Stimulated activated naive B cell treated with anti-CD40 and anti-IgM and Interleukin-4, amounts not matched to agents 10 μg/mL and 1 μg/mL and 100 μg/mL, for 72 hours (primary cell): ENCODE measurements at regions not wholly inside any gene's neighbourhood (a gene's known extent, or its start where the extent isn't known, plus 50 kb on each side); places are given as distances from the start of the nearest gene placed in this dataset.

ENCODE experiments used
- ATAC-seq, 2 donors: fragments of 150-1000 bp; cut with Tn5 transposase; replicated peaks; 2 replicates each; pipeline ENCODE4 v1.10.0; 2021; ENCODE audit warnings: moderate library complexity in 1 of 2
- DNase-seq: peaks from one replicate; pipeline ENCODE4 v3.0.0; 2021
- H3K27ac Mint-ChIP-seq: one replicate; pipeline ENCODE4 v1.8.0; 2022; ENCODE audit warnings: mild to moderate bottlenecking, mixed read lengths
- H3K27me3 Mint-ChIP-seq, 2 donors: one replicate each; pipeline ENCODE4 v1.8.0; 2022; ENCODE audit warnings: mixed read lengths in 2 of 2
- H3K36me3 Mint-ChIP-seq, 2 donors: one replicate each; pipeline ENCODE4 v1.8.0; 2022; ENCODE audit warnings: mixed read lengths in 2 of 2, mild to moderate bottlenecking in 1 of 2
- H3K4me1 Mint-ChIP-seq, 2 donors: one replicate each; pipeline ENCODE4 v1.8.0; 2022; ENCODE audit warnings: mixed read lengths in 2 of 2, mild to moderate bottlenecking in 1 of 2
- H3K4me3 Mint-ChIP-seq, 2 donors: one replicate each; pipeline ENCODE4 v1.8.0; 2022; ENCODE audit warnings: mild to moderate bottlenecking in 2 of 2, mixed read lengths in 2 of 2, moderate library complexity in 1 of 2
- H3K9me3 Mint-ChIP-seq, 2 donors: one replicate each; pipeline ENCODE4 v1.8.0; 2022; ENCODE audit warnings: mixed read lengths in 2 of 2, mild to moderate bottlenecking in 1 of 2

- ATAC-seq (no peak), DNase-seq (no peak)
- Mint-ChIP-seq H3K4me3 (no peak overlapping the region), H3K27ac (no peak overlapping the region), H3K27me3 (peaks cover 0 to 23% of the 10 kb centered on the region in 2 donors), H3K9me3 (peaks cover 0 to 4% of the 10 kb centered on the region in 2 donors), H3K36me3 (no peaks in the 10 kb centered on the region), H3K4me1 (no peaks in the 10 kb centered on the region)
Observed at GRCh38 chr2:239473211-239473805, 72.5 kb upstream of the HDAC4 start.

DNA sequence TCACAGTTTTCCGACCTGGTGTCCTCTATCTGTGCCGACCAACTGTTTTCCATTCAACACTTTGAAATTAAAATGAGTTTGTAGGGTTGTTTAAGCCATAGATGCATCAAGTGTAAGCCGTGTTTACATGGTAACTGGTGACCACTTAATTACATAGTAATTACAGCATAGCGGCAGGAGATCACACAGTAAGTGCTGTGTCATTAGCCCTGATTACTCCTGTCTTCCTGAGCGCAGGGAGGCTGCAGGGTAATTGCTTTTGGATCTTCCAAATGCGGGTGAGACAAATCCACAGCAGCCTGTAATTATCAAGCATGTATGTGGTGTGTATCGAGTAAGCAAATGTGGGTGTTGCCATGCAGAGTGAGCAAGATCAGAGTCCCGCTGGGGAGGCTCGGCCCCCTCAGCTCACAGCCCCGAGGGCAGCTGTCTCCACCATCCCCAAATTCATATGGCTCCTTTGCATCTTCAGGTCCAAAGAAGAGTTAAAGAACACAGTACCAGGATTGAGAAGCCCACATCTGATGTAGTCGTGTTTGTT, 71.5 kb upstream of the HDAC4 start:
- peaks cover 0 to 4% of the 10 kb centered on the region in 2 donors for H3K9me3 Mint-ChIP-seq
- no peak overlapping the region for H3K27ac Mint-ChIP-seq
- H3K27me3 Mint-ChIP-seq: peaks cover 0 to 23% of the 10 kb centered on the region in 2 donors
- H3K4me3 Mint-ChIP-seq: no peak overlapping the region
- H3K4me1 Mint-ChIP-seq: no peaks in the 10 kb centered on the region
- ATAC-seq: no peak
- no peak for DNase-seq
- H3K36me3 Mint-ChIP-seq: no peaks in the 10 kb centered on the region

DNA sequence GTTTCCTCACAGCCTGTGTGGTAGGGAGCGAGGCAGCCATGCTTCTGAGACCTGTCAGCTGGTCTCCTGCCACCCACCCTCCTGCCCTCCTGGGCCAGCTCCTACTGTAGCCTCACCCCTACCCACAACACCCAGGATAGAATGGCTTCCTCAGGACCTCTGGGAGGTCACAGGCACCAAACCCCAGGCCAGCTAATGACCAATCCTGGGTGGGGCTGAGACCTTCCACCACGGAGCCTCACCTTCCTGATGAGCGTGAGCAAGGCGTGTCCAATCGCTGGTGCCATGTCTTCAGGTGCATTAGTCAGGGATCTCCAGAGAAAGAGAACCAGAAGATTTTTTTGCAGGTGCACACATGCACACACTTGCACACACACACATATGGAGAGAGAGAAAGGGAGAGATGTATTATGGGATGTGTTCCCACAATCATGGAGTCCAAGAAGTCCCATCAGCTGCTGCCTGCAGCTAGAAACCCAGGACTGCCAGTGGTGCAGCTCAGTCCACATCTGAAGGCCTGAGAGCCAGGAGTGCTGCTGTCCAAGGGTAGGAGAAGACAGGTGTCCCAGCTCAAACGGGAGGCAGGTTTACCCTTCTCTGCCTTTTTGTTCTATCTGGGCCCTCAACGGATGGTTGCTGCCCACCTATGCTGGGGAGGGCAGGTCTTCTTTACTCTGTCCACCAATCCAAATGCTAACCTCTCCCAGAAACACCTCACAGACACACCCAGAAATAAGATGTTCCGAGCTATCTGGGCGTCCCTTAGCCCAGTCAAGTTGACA, 70.4 kb upstream of the HDAC4 start:
- H3K4me1 Mint-ChIP-seq: no peaks in the 10 kb centered on the region
- peaks cover 0 to 1% of the 10 kb centered on the region in 2 donors for H3K9me3 Mint-ChIP-seq
- ATAC-seq: no peak
- no peak for DNase-seq
- H3K4me3 Mint-ChIP-seq: no peak overlapping the region
- H3K36me3 Mint-ChIP-seq: no peaks in the 10 kb centered on the region
- peaks cover 5 to 19% of the 10 kb centered on the region in 2 donors for H3K27me3 Mint-ChIP-seq
- H3K27ac Mint-ChIP-seq: no peak overlapping the region

DNA sequence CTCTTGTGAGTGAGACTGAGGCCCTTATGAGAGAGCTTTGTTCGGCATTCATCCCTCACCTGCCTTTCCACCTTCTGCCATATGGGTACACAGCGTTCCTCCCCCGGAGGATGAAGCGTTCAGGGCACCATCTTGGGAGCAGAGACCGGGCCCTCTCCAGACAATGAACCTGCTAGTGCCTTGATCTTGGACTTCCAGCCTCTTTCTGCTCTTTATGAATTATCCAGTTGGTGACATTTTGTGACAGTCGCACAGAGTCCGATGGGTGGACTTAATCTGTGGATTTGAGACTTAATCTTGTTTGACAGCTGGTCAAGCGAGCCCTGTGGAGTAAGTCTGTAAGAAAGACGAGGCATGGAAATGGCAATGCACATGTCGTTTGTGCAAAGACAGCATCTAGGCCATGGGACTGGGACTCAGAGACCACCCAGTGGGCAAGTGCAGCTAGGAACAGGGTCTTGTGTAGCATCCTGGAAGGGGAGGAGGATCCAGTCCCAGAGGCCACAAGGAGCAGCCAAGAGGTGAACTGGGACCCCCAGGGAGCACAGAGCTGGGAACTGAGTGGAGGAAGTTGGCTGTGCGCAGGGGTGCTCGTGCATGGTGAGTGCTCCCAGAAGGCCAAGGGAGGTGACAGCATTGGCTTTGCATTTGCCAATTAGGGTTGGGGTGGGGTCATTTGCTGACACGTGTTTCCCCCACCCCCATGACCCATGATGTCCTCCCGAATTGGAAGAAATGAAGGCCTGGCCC, 69.5 kb upstream of the HDAC4 start:
- ATAC-seq (no peak), DNase-seq (no peak)
- H3K27me3 Mint-ChIP-seq: peaks cover 5 to 15% of the 10 kb centered on the region in 2 donors
- H3K4me1 Mint-ChIP-seq: no peaks in the 10 kb centered on the region
- no peak overlapping the region for H3K4me3 Mint-ChIP-seq
- H3K9me3 Mint-ChIP-seq: no peaks in the 10 kb centered on the region
- no peak overlapping the region for H3K27ac Mint-ChIP-seq
- no peaks in the 10 kb centered on the region for H3K36me3 Mint-ChIP-seq

GRCh38 chr2:239469106-239469960, 68.5 kb upstream of the HDAC4 start:
- no peak overlapping the region for H3K27ac Mint-ChIP-seq
- no peaks in the 10 kb centered on the region for H3K9me3 Mint-ChIP-seq
- H3K4me3 Mint-ChIP-seq: no peak overlapping the region
- ATAC-seq: no peak
- H3K36me3 Mint-ChIP-seq: no peaks in the 10 kb centered on the region
- H3K4me1 Mint-ChIP-seq: no peaks in the 10 kb centered on the region
- peaks cover 5 to 14% of the 10 kb centered on the region in 2 donors for H3K27me3 Mint-ChIP-seq
- DNase-seq: no peak

- no peak for DNase-seq
- Mint-ChIP-seq H3K27me3 (peaks cover 5 to 8% of the 10 kb centered on the region in 2 donors), H3K27ac (no peak overlapping the region), H3K9me3 (no peaks in the 10 kb centered on the region), H3K36me3 (no peaks in the 10 kb centered on the region), H3K4me3 (no peak overlapping the region), H3K4me1 (no peaks in the 10 kb centered on the region)
- ATAC-seq: no peak
Observed at GRCh38 chr2:239468491-239469105, 67.8 kb upstream of the HDAC4 start.

DNA sequence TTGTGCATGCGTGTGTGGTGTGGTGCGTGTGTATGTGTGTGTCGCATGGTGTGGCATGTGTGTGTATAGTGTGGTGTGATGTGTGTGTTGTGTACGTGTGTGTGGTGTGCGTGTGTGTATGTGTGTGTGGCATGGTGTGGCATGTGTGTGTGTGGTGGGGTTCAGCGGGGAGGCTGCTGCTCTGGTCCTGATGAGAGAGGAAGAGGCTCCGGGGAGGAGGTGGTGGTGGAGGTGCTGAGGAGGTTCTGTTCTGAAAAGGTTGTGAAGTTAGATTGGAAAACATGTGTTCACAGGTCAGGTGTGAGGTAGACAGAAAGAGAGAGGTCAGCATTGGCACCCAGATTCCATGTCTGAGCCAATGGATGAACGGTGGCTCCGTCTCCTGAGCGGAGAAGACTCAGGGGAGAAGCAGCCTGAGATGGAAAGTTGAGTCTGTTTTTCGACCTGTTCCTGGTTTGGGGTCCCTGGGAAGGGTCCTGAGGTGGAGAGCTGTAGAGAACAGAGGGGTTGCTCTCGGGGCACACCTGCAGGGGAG, 67.2 kb upstream of the HDAC4 start:
- H3K9me3 Mint-ChIP-seq: no peaks in the 10 kb centered on the region

DNA sequence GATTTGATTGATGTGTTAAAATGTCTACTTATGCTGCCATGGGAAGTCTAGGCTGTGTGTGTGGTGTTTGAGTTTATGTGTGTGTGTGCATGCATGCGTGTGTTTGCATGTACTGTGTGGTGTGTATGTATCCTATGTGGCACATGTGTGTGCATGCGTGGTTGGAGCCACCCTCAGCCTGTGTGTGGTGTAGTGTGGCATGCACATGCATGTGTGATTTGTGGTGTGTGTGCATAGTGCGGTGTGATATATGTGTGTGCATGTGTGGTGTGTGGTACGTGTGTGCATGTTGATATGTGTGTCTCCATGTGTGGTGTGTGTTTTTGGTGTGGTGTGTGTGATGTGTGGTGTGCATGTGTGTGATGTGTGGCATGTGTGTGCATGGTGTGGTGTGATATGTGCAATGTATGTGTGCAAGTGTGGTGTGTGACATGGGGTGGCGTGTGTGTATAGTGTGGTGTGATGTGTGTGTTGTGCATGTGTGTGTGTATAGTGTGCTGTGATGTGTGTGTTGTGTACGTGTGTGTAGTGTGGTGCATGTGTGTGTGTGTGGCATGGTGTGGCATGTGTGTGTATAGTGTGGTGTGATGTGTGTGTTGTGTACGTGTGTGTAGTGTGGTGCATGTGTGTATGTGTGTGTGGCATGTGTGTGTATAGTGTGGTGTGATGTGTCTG, 66.6 kb upstream of the HDAC4 start:
- H3K9me3 Mint-ChIP-seq: no peaks in the 10 kb centered on the region
- ATAC-seq (no peak), DNase-seq (no peak)
- H3K27ac Mint-ChIP-seq: no peak overlapping the region
- peaks cover under 1 to 11% of the 10 kb centered on the region in 2 donors for H3K27me3 Mint-ChIP-seq
- no peaks in the 10 kb centered on the region for H3K4me1 Mint-ChIP-seq
- no peaks in the 10 kb centered on the region for H3K36me3 Mint-ChIP-seq
- H3K4me3 Mint-ChIP-seq: no peak overlapping the region

More for the DNA sequence above, 67.2 kb upstream of the HDAC4 start:
- Mint-ChIP-seq H3K4me3 (no peak overlapping the region), H3K27ac (no peak overlapping the region), H3K27me3 (peaks cover 7 to 11% of the 10 kb centered on the region in 2 donors), H3K4me1 (no peaks in the 10 kb centered on the region), H3K36me3 (no peaks in the 10 kb centered on the region)
- DNase-seq (no peak), ATAC-seq (no peak)

GRCh38 chr2:239466755-239467271, 66.0 kb upstream of the HDAC4 start:
- no peaks in the 10 kb centered on the region for H3K9me3 Mint-ChIP-seq
- DNase-seq: no peak
- no peaks in the 10 kb centered on the region for H3K36me3 Mint-ChIP-seq
- ATAC-seq: no peak
- H3K27me3 Mint-ChIP-seq: peaks cover 0 to 16% of the 10 kb centered on the region in 2 donors
- H3K4me1 Mint-ChIP-seq: no peaks in the 10 kb centered on the region
- no peak overlapping the region for H3K4me3 Mint-ChIP-seq
- H3K27ac Mint-ChIP-seq: no peak overlapping the region

- no peak for ATAC-seq
- Mint-ChIP-seq H3K4me1 (no peaks in the 10 kb centered on the region), H3K27ac (no peak overlapping the region), H3K4me3 (no peak overlapping the region), H3K9me3 (no peaks in the 10 kb centered on the region), H3K36me3 (no peaks in the 10 kb centered on the region), H3K27me3 (peaks cover 0 to 19% of the 10 kb centered on the region in 2 donors)
- no peak for DNase-seq
Observed at GRCh38 chr2:239466061-239466754, 65.4 kb upstream of the HDAC4 start.

DNA sequence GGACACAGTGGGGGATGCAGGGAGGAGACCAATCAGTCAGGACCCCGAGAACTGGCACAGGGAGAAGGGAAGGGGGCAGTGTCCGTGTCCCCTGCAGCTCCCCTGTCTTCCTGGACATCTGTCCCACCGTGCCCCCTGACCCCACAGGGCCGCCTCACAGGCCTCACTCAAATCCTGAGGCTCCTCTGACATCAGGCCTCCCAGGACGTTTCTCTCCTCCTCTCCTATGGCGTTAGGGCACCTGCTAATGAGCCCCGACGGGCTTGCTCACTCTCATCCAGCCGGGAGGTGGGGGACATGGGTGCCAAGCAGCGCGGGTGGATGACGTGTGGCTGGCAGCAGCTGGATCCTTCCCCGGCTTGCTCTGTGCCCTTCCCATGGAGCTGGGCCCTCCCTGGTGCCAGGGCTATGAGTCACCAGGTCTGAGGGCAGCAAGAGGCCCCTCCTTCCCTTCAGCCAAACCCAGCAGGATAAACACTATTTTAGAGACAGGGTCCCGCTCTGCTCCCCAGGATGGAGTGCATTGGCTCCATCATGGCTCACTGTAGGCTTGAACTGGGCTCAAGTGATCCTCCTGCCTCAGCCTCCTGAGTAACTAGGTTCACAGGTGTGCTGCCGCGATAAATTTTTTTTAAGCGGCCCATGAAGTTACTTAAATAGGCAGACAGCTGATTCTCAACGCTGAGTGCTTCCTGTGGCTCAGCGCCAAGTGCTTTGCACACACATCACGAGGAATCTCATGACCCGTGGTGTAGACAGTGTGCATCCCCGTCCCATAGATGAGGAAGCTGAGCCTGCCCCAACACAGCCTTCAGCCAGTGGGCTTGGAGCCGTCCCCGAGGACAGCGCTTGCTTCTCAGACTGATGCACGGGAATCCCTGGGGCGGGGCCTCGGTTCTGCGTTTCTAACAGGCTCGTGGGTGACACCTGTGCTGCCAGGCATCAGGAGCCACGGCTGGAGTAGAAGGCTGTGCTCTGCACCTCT, 64.5 kb upstream of the HDAC4 start:
- H3K4me1 Mint-ChIP-seq: no peaks in the 10 kb centered on the region
- ATAC-seq (no peak), DNase-seq (no peak)
- no peaks in the 10 kb centered on the region for H3K9me3 Mint-ChIP-seq
- no peaks in the 10 kb centered on the region for H3K36me3 Mint-ChIP-seq
- H3K27ac Mint-ChIP-seq: no peak overlapping the region
- H3K27me3 Mint-ChIP-seq: peaks cover 0 to 19% of the 10 kb centered on the region in 2 donors
- H3K4me3 Mint-ChIP-seq: no peak overlapping the region
